Tibial nerve (tissue), 4 donors: ENCODE measurements at regions not wholly inside any gene's neighbourhood (a gene's known extent, or its start where the extent isn't known, plus 50 kb on each side); places are given as distances from the start of the nearest gene placed in this dataset.

Experiments used
- DNase-seq, 2 donors: peaks; one replicate each; pipeline ENCODE4 v3.0.0-alpha.2; 2019; ENCODE audit warnings: low spot score in 2 of 2
- H3K27ac ChIP-seq, 4 donors: fragments of 200-600 bp; sonication (generic) in 3 of 4; one replicate each; pipeline ENCODE4 v1.5.1; 2017 to 2019; ENCODE audit warnings: mild to moderate bottlenecking in 1 of 4
- H3K27me3 ChIP-seq, 2 donors: fragments of 200-600 bp; sonication (generic) in 1 of 2; one replicate each; pipeline versions ENCODE4 v1.5.1 to v1.6.0; 2017 to 2019
- H3K36me3 ChIP-seq, 3 donors: fragments of 200-600 bp; sonication (generic); one replicate each; pipeline ENCODE4 v1.5.1; 2018 to 2019
- H3K4me1 ChIP-seq, 4 donors: fragments of 200-600 bp; sonication (generic) in 3 of 4; one replicate each; pipeline ENCODE4 v1.5.1; 2017 to 2019
- H3K4me3 ChIP-seq, 4 donors: fragments of 200-600 bp; sonication (generic) in 3 of 4; one replicate each; pipeline ENCODE4 v1.5.1; 2017 to 2019; ENCODE audit warnings: mild to moderate bottlenecking in 1 of 4, moderate library complexity in 1 of 4
- H3K9me3 ChIP-seq, 4 donors: fragments of 200-600 bp; sonication (generic) in 3 of 4; one replicate each; pipeline ENCODE4 v1.5.1; 2017 to 2019
- CTCF ChIP-seq, 5 experiments: fragments of 200-600 bp in 3 of 5; fragments of 450-650 bp in 2 of 5; sonication (generic) in 3 of 5; IDR thresholded peaks; one replicate each; pipeline ENCODE4 v1.5.1; 2016 to 2019; ENCODE audit warnings: antibody characterized with exemption in 5 of 5, mild to moderate bottlenecking in 3 of 5, moderate library complexity in 2 of 5
- EP300 ChIP-seq, 2 donors: sonication (generic); formaldehyde crosslinking; IDR thresholded peaks; one replicate each; pipeline ENCODE4 v1.6.1; 2017; ENCODE audit warnings: antibody characterized with exemption in 2 of 2, mild to moderate bottlenecking in 1 of 2
- POLR2A ChIP-seq, 2 donors: fragments of 450-650 bp; IDR thresholded peaks; one replicate each; pipeline ENCODE4 v1.6.1; 2017; ENCODE audit warnings: antibody characterized with exemption in 2 of 2, mild to moderate bottlenecking in 2 of 2, moderate library complexity in 2 of 2
- WGBS, 2 donors: methylation state at CpG; one replicate each; pipeline ENCODE4 v1.1.5; 2018; 5-methylcytosine and 5-hydroxymethylcytosine counted together

- TF ChIP-seq EP300 (IDR thresholded peaks at IDR 0.05) = no peak
- no peak for TF ChIP-seq CTCF (IDR thresholded peaks at IDR 0.05)
- no peak for TF ChIP-seq POLR2A (IDR thresholded peaks at IDR 0.05)
- peaks cover 0 to 8% of the 10 kb centered on the region in 2 donors for H3K27me3 ChIP-seq
- WGBS, 2 donors = 66 to 84% methylated on average over 5 of the region's 5 CpGs
- H3K4me1 ChIP-seq = peaks cover 0 to 13% (median 0%) of the 10 kb centered on the region in 4 donors
- no peak for DNase-seq
- no peak overlapping the region for H3K27ac ChIP-seq
- H3K36me3 ChIP-seq = no peaks in the 10 kb centered on the region
- no peak overlapping the region for H3K4me3 ChIP-seq
- H3K9me3 ChIP-seq = no peaks in the 10 kb centered on the region
Observed at GRCh38 chr2:158740127-158740526, 55.0 kb upstream of the DAPL1 start.

GRCh38 chr2:158740621-158741020 lies 54.5 kb upstream of the DAPL1 start:
- DNase-seq = no peak
- Histone ChIP-seq H3K4me3 (no peak overlapping the region), H3K27ac (no peak overlapping the region), H3K36me3 (no peaks in the 10 kb centered on the region), H3K27me3 (peaks cover 0 to 13% of the 10 kb centered on the region in 2 donors), H3K9me3 (no peaks in the 10 kb centered on the region), H3K4me1 (peaks cover 0 to 18% (median 0%) of the 10 kb centered on the region in 4 donors)
- TF ChIP-seq POLR2A (IDR thresholded peaks at IDR 0.05) = no peak
- no peak for TF ChIP-seq EP300 (IDR thresholded peaks at IDR 0.05)
- TF ChIP-seq CTCF (IDR thresholded peaks at IDR 0.05) = no peak
- WGBS, 2 donors = 51 to 84% methylated on average over 4 of the region's 4 CpGs

GRCh38 chr2:158741625-158742024 lies 53.5 kb upstream of the DAPL1 start:
- TF ChIP-seq POLR2A (IDR thresholded peaks at IDR 0.05) = no peak
- no peak for TF ChIP-seq CTCF (IDR thresholded peaks at IDR 0.05)
- TF ChIP-seq EP300 (IDR thresholded peaks at IDR 0.05) = no peak
- 88 to 93% methylated on average over 8 of the region's 8 CpGs for WGBS, 2 donors

GRCh38 chr2:158742536-158742935 lies 52.6 kb upstream of the DAPL1 start:
- Histone ChIP-seq H3K4me3 (no peak overlapping the region), H3K27ac (no peak overlapping the region), H3K9me3 (no peaks in the 10 kb centered on the region), H3K27me3 (peaks cover 0 to 32% of the 10 kb centered on the region in 2 donors), H3K4me1 (peaks cover 0 to 29% (median 3%) of the 10 kb centered on the region in 4 donors), H3K36me3 (no peaks in the 10 kb centered on the region)
- 76 to 77% methylated on average over 4 of the region's 4 CpGs for WGBS, 2 donors
- TF ChIP-seq POLR2A (IDR thresholded peaks at IDR 0.05) (no peak), CTCF (IDR thresholded peaks at IDR 0.05) (no peak), EP300 (IDR thresholded peaks at IDR 0.05) (no peak)
- DNase-seq = no peak

More at GRCh38 chr2:158741625-158742024, 53.5 kb upstream of the DAPL1 start:
- Histone ChIP-seq H3K4me3 (no peak overlapping the region), H3K9me3 (no peaks in the 10 kb centered on the region), H3K36me3 (no peaks in the 10 kb centered on the region), H3K27me3 (peaks cover 0 to 23% of the 10 kb centered on the region in 2 donors), H3K27ac (no peak overlapping the region), H3K4me1 (peaks cover 0 to 28% (median 3%) of the 10 kb centered on the region in 4 donors)
- DNase-seq = no peak

GRCh38 chr2:158743466-158743865 lies 51.7 kb upstream of the DAPL1 start:
- H3K4me3 ChIP-seq = no peak overlapping the region
- no peak overlapping the region for H3K27ac ChIP-seq
- DNase-seq = no peak
- H3K9me3 ChIP-seq = no peaks in the 10 kb centered on the region
- WGBS, 2 donors = 47 to 64% methylated on average over 4 of the region's 4 CpGs
- no peaks in the 10 kb centered on the region for H3K36me3 ChIP-seq
- peaks cover 0 to 41% of the 10 kb centered on the region in 2 donors for H3K27me3 ChIP-seq
- H3K4me1 ChIP-seq = peaks cover 0 to 29% (median 3%) of the 10 kb centered on the region in 4 donors
- no peak for TF ChIP-seq POLR2A (IDR thresholded peaks at IDR 0.05)
- no peak for TF ChIP-seq EP300 (IDR thresholded peaks at IDR 0.05)
- no peak for TF ChIP-seq CTCF (IDR thresholded peaks at IDR 0.05)
